ENCODE measurements at regions not wholly inside any gene's neighbourhood (a gene's known extent, or its start where the extent isn't known, plus 50 kb on each side); places are given as distances from the start of the nearest gene placed in this dataset.

GRCh38 chr13:111559612-111560403 lies 239.4 kb downstream of the TEX29 start:
- FAIRE-seq: no peak

- no peak for FAIRE-seq
These were observed 240.8 kb downstream of the TEX29 start for GRCh38 chr13:111561091-111561781.

- no peak for FAIRE-seq
These were observed 242.3 kb downstream of the TEX29 start for GRCh38 chr13:111562716-111563115.

GRCh38 chr13:111564606-111565005 lies 244.2 kb downstream of the TEX29 start:
- FAIRE-seq: no peak

- no peak for FAIRE-seq
These were observed 245.0 kb downstream of the TEX29 start for GRCh38 chr13:111565400-111565799.

GRCh38 chr13:111566567-111566966 lies 246.1 kb downstream of the TEX29 start:
- FAIRE-seq: no peak

GRCh38 chr13:111567637-111568036 lies 247.2 kb downstream of the TEX29 start:
- no peak for FAIRE-seq

GRCh38 chr13:111568290-111568689 lies 247.8 kb downstream of the TEX29 start:
- FAIRE-seq: no peak

GRCh38 chr13:111570911-111571310 lies 250.5 kb downstream of the TEX29 start:
- FAIRE-seq: no peak

- no peak for FAIRE-seq
These were observed 252.7 kb downstream of the TEX29 start for GRCh38 chr13:111572956-111573761.

GRCh38 chr13:111573801-111574200 lies 253.4 kb downstream of the TEX29 start:
- no peak for FAIRE-seq

- FAIRE-seq: no peak
These were observed 254.8 kb downstream of the TEX29 start for GRCh38 chr13:111575276-111575675.

- FAIRE-seq: no peak
These were observed 255.3 kb downstream of the TEX29 start for GRCh38 chr13:111575719-111576118.

- no peak for FAIRE-seq
These were observed 256.9 kb downstream of the TEX29 start for GRCh38 chr13:111577208-111577828.

- FAIRE-seq: no peak
These were observed 257.6 kb downstream of the TEX29 start for GRCh38 chr13:111577956-111578605.

- FAIRE-seq: no peak
These were observed 263.7 kb downstream of the TEX29 start for GRCh38 chr13:111584101-111584672.

- FAIRE-seq: no peak
These were observed 264.4 kb downstream of the TEX29 start for GRCh38 chr13:111584870-111585269.

GRCh38 chr13:111586291-111586690 lies 265.8 kb downstream of the TEX29 start:
- no peak for FAIRE-seq

- no peak for FAIRE-seq
These were observed 266.8 kb downstream of the TEX29 start for GRCh38 chr13:111587249-111587648.

- no peak for FAIRE-seq
These were observed 268.9 kb downstream of the TEX29 start for GRCh38 chr13:111589321-111589720.

GRCh38 chr13:111589992-111590391 lies 269.6 kb downstream of the TEX29 start:
- no peak for FAIRE-seq

GRCh38 chr13:111590796-111591195 lies 270.4 kb downstream of the TEX29 start:
- no peak for FAIRE-seq
